Thoracic aorta (tissue), 2 donors: ENCODE measurements at regions not wholly inside any gene's neighbourhood (a gene's known extent, or its start where the extent isn't known, plus 50 kb on each side); places are given as distances from the start of the nearest gene placed in this dataset.

Experiments used
- ATAC-seq: fragments of 150-250 bp; one replicate; pipeline ENCODE4 v1.8.0; 2017; ENCODE audit warnings: low read depth; ENCODE audit not compliant: insufficient number of reproducible peaks, low FRiP score
- DNase-seq: peaks from one replicate; pipeline ENCODE4 v3.0.0-alpha.2; 2020; ENCODE audit warnings: low spot score
- H3K27ac ChIP-seq, 2 donors: fragments of 200-600 bp; sonication (generic); 1 replicate in 1 of 2; 2 replicates in 1 of 2; pipeline ENCODE4 v1.5.1; 2016; ENCODE audit warnings: mild to moderate bottlenecking in 2 of 2, moderate library complexity in 2 of 2
- H3K27me3 ChIP-seq: fragments of 200-600 bp; sonication (generic); replicated peaks from 2 replicates; pipeline ENCODE4 v1.6.0; 2016; ENCODE audit warnings: mild to moderate bottlenecking; ENCODE audit not compliant: insufficient read depth
- H3K36me3 ChIP-seq: fragments of 200-600 bp; sonication (generic); one replicate; pipeline ENCODE4 v1.5.1; 2016
- H3K4me1 ChIP-seq, 2 donors: fragments of 200-600 bp; sonication (generic); 1 replicate in 1 of 2; 2 replicates in 1 of 2; pipeline versions ENCODE4 v1.5.1 to v1.6.0; 2016; ENCODE audit warnings: low read depth in 2 of 2, mild to moderate bottlenecking in 1 of 2; ENCODE audit not compliant: control insufficient read depth in 1 of 2
- H3K4me3 ChIP-seq: fragments of 200-600 bp; sonication (generic); 2 replicates; pipeline ENCODE4 v1.5.1; 2016; ENCODE audit warnings: mild to moderate bottlenecking
- H3K9me3 ChIP-seq: fragments of 200-600 bp; sonication (generic); 2 replicates; pipeline ENCODE4 v1.5.1; 2016
- CTCF ChIP-seq: fragments of 200-600 bp; sonication (generic); IDR thresholded peaks from one replicate; pipeline ENCODE4 v1.5.1; 2019; ENCODE audit warnings: antibody characterized with exemption

DNA sequence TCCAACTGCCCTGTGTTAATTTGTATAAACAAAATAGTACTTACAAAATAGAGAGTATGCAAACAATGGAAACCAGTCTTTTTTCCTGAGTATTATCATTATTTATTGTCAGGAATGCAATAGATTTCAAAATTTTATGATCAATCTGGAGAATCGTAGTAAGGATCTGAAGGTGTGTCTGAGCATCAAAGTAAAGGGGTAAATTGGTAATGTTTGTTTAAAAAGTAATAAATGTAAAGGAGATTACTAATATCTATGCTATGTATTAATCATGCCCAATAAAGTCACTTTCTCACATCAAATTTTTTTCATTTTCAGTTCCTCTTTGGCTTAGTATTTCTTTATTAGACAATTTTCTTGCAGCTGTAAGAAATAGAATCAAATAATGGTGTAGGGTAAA, 1507.1 kb upstream of the PCDH7 start:
- no peak for TF ChIP-seq CTCF
- Histone ChIP-seq H3K27ac (no peak overlapping the region), H3K36me3 (no peaks in the 10 kb centered on the region), H3K4me3 (no peak overlapping the region), H3K27me3 (no peaks in the 10 kb centered on the region), H3K9me3 (no peaks in the 10 kb centered on the region), H3K4me1 (no peaks in the 10 kb centered on the region)
- DNase-seq (no peak), ATAC-seq (no peak)

DNA sequence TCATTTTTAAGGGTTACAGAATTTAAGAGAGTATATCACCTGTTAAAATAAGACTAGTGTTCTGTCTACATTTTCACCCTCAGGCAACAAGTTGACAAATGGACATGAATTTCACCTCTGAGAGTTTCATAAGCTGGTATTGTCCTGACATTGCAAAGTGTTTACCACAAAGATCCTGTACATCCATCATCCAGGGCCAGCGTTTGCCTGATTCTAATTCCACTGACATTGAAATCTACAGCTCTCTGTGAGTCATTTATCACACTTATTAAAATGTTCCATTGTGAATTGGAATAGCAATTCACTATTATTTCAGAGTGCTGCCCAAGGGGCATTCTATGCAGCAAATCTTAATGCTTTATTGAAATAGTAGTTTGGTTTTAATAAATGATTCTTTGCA, 1499.4 kb upstream of the PCDH7 start:
- TF ChIP-seq CTCF = no peak
- no peaks in the 10 kb centered on the region for H3K36me3 ChIP-seq
- no peak overlapping the region for H3K4me3 ChIP-seq
- DNase-seq (no peak), ATAC-seq (no peak)
- no peaks in the 10 kb centered on the region for H3K9me3 ChIP-seq
- no peaks in the 10 kb centered on the region for H3K27me3 ChIP-seq
- H3K4me1 ChIP-seq = no peaks in the 10 kb centered on the region
- H3K27ac ChIP-seq = no peak overlapping the region

DNA sequence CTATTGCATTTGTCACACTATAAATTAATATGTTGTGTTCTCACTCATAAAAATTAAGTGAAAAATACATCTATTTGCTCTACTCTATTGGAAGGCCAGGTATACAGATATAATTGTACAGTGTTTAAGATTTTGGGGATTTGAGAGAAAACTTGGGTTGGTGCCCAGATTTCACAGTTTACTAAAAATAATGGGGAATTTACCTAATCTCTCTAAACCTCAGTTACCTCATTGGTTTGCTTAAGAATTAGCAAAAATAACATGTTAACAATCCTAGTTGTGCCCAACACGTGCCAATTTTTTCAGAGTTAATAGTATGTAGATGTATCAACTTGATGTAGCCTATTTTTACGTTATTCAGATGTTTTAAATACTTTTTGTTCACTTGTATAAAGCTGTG, 1495.3 kb upstream of the PCDH7 start:
- ATAC-seq = no peak

GRCh38 chr4:29240641-29241040, 1479.5 kb upstream of the PCDH7 start:
- DNase-seq (no peak), ATAC-seq (no peak)
- no peak overlapping the region for H3K4me3 ChIP-seq
- no peaks in the 10 kb centered on the region for H3K9me3 ChIP-seq
- TF ChIP-seq CTCF = no peak
- no peak overlapping the region for H3K27ac ChIP-seq
- no peaks in the 10 kb centered on the region for H3K36me3 ChIP-seq
- no peaks in the 10 kb centered on the region for H3K27me3 ChIP-seq
- H3K4me1 ChIP-seq = no peaks in the 10 kb centered on the region

More for the DNA sequence above, 1495.3 kb upstream of the PCDH7 start:
- H3K4me3 ChIP-seq = no peak overlapping the region
- no peaks in the 10 kb centered on the region for H3K36me3 ChIP-seq
- DNase-seq = no peak
- no peaks in the 10 kb centered on the region for H3K9me3 ChIP-seq
- H3K4me1 ChIP-seq = no peaks in the 10 kb centered on the region
- H3K27me3 ChIP-seq = no peaks in the 10 kb centered on the region
- TF ChIP-seq CTCF = no peak
- no peak overlapping the region for H3K27ac ChIP-seq

DNA sequence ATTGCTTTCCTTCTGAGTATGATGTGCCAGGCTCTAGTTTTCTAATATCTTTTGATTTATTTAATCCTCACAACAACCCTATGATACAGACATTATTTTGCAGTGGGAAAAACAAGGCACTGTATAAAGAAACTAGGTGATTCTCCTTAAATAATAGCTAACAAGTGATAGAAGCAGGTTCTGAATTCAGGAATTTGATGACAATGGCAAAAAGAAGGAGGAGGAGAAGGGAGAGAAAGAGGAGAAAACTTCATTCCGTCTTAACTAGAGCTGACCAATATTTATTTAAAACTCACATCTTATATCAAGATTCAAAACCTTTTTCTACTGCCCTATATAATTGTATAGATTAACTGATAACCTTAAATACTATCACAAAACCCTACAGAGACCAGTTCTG, 1477.1 kb upstream of the PCDH7 start:
- H3K27ac ChIP-seq = no peak overlapping the region
- TF ChIP-seq CTCF = no peak
- no peaks in the 10 kb centered on the region for H3K9me3 ChIP-seq
- H3K4me3 ChIP-seq = no peak overlapping the region
- H3K4me1 ChIP-seq = no peaks in the 10 kb centered on the region
- DNase-seq (no peak), ATAC-seq (no peak)
- no peaks in the 10 kb centered on the region for H3K27me3 ChIP-seq
- H3K36me3 ChIP-seq = no peaks in the 10 kb centered on the region
